ENCODE measurements at regions not wholly inside any gene's neighbourhood (a gene's known extent, or its start where the extent isn't known, plus 50 kb on each side); places are given as distances from the start of the nearest gene placed in this dataset.

DNA sequence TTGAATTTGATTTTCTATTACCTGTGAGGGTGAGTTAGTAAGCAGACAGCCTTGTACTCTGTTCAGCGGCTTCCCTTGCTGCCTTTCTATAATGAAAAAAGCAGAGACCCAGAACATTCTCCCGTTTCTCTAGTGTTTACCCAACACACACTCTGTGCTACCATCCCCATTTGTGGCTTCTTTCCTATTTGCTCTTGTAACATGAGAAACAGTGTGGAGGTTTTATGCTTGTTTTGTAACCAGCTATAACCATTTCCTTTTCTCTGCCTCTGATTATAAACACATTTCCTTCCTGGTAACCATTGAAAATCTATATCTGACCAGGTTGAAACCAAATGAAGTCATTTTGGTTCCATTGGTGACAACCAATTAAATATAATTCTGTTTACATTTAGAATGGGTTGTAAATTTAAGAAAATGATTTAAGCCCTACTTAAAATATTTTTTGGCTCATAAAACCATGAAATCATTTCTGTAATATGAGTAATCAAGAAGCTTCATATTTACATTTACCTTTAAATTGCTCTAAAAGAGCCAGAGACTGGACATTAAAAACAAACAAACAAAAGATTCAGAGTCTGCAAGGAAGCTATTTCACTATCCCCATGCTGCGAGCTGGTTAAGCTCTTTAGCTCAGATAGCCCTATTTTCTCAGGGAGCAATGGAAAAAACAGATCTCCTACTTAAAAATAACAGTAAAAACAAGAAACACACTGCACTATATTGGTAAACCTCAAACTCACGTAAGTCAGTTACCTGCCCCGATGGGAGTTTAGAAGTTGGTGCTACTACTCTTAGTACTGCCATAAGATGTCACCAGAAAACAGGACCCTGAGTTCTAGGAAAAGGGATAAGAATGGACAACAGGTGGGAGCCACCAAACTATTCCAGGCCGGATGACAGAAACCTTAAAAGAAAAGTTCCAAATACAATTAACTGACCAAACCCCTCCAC, 206.5 kb upstream of the EEA1 start:
- Histone ChIP-seq H3K4me3 (ENCODE audit: low read depth, low read length) (no peak overlapping the region), H3K27ac (ENCODE audit: low read depth) (no peak overlapping the region), H3K4me1 (ENCODE audit: insufficient read depth) (no peaks in the 10 kb centered on the region), H3K36me3 (ENCODE audit: insufficient read depth) (no peaks in the 10 kb centered on the region)
- 62% methylated on average over 6 of the region's 6 CpGs for WGBS
- DNase-seq (ENCODE audit: extremely low spot score) = no peak

DNA sequence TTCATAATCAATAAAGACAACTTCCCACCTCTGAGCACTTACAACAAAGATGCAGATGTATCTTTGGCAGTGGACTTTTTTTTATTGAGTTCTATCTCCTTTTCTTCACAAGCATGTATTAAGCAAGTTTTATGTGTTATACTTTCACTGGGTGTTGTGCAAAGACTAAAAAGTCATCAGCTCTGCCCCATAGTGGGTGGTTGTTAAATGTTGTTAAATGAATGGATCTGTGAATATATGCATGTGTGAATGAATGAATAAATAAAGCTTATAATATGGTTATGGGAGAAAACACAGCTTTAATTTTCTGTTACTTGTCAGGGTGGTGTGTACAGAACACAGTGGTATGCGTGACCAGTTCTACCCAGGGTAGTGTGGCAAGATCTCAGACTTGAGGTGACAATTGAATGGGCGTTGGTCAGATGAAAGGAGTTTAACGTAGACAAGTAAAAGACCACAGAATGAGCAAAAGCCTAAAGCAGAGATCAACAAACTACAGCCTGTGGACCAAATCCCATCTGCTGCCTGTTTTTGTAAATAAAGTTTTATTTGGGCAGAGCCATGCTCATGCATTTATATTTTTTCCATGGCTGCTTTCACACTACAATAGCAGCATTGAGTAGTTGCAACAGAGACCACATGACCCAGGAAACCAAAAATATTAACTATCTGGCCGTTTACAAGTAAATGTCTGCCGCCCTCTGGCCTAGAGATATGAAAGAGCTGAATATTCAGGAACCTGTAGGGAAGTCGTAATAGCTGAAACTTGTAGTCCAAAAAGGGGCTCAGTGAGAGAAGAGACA, 207.4 kb upstream of the EEA1 start:
- H3K4me3 ChIP-seq (ENCODE audit: low read depth, low read length) = no peak overlapping the region
- DNase-seq (ENCODE audit: extremely low spot score) = no peak
- H3K4me1 ChIP-seq (ENCODE audit: insufficient read depth) = no peaks in the 10 kb centered on the region
- WGBS = 86% methylated on average over 6 of the region's 6 CpGs
- H3K36me3 ChIP-seq (ENCODE audit: insufficient read depth) = no peaks in the 10 kb centered on the region
- H3K27ac ChIP-seq (ENCODE audit: low read depth) = no peak overlapping the region

GRCh38 chr12:93137656-93138612, 208.8 kb upstream of the EEA1 start:
- Histone ChIP-seq H3K27ac (ENCODE audit: low read depth) (no peak overlapping the region), H3K4me1 (ENCODE audit: insufficient read depth) (no peaks in the 10 kb centered on the region), H3K4me3 (ENCODE audit: low read depth, low read length) (no peak overlapping the region), H3K36me3 (ENCODE audit: insufficient read depth) (no peaks in the 10 kb centered on the region)
- 81% methylated on average over 6 of the region's 6 CpGs for WGBS
- DNase-seq (ENCODE audit: extremely low spot score) = no peak

- no peak for DNase-seq (ENCODE audit: extremely low spot score)
- no peaks in the 10 kb centered on the region for H3K4me1 ChIP-seq (ENCODE audit: insufficient read depth)
- H3K36me3 ChIP-seq (ENCODE audit: insufficient read depth) = no peaks in the 10 kb centered on the region
- no peak overlapping the region for H3K27ac ChIP-seq (ENCODE audit: low read depth)
- WGBS = 89% methylated on average over 1 of the region's 1 CpG
- no peak overlapping the region for H3K4me3 ChIP-seq (ENCODE audit: low read depth, low read length)
Measured at GRCh38 chr12:93139028-93139665, 210.1 kb upstream of the EEA1 start.

DNA sequence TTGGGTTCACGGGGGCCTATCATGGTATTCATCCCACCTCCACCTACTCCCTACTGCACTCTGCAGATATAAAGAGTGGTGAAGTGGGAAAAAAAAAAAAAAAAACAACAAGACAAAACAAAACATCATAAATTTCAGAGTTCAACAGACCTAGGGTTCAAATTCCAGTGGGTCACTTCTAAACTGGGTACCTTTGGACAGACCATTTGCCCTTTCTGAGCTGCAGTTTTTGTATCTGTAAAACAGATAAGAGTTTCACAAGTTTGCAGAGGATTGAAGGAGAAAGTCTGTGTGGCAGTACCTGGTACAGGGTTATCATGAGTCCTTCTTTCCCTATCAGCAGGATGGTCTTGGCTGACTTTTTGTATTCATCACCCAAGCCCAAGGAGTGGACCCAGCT, 211.2 kb upstream of the EEA1 start:
- Histone ChIP-seq H3K4me1 (ENCODE audit: insufficient read depth) (no peaks in the 10 kb centered on the region), H3K36me3 (ENCODE audit: insufficient read depth) (no peaks in the 10 kb centered on the region), H3K4me3 (ENCODE audit: low read depth, low read length) (no peak overlapping the region), H3K27ac (ENCODE audit: low read depth) (no peak overlapping the region)
- WGBS = 96% methylated on average over 1 of the region's 1 CpG
- DNase-seq (ENCODE audit: extremely low spot score) = no peak

DNA sequence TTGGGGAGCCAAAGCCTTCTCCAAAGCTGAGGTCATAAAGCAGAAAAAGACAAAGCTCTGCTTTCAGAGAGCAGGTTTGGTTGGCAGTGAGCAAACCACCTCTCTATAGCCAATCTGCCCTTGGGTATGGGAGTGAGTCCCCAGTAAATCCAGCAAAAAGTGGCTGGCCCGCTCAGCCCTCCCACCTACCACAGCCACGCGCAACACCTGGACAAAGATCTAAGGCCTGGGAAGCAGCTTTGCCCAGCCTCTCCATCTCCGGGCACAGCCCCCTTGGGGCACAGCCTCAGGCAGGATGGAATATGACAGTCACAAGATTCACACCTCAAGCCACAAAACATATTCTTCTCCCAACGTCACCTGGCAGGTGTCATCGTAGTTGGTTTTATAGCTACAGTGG, 211.7 kb upstream of the EEA1 start:
- DNase-seq (ENCODE audit: extremely low spot score) = no peak
- H3K27ac ChIP-seq (ENCODE audit: low read depth) = no peak overlapping the region
- WGBS = 98% methylated on average over 6 of the region's 6 CpGs
- no peaks in the 10 kb centered on the region for H3K36me3 ChIP-seq (ENCODE audit: insufficient read depth)
- no peaks in the 10 kb centered on the region for H3K4me1 ChIP-seq (ENCODE audit: insufficient read depth)
- no peak overlapping the region for H3K4me3 ChIP-seq (ENCODE audit: low read depth, low read length)

- Histone ChIP-seq H3K36me3 (ENCODE audit: insufficient read depth) (no peaks in the 10 kb centered on the region), H3K4me1 (ENCODE audit: insufficient read depth) (no peaks in the 10 kb centered on the region), H3K27ac (ENCODE audit: low read depth) (no peak overlapping the region), H3K4me3 (ENCODE audit: low read depth, low read length) (no peak overlapping the region)
- no peak for DNase-seq (ENCODE audit: extremely low spot score)
- 98% methylated on average over 3 of the region's 3 CpGs for WGBS
Measured at GRCh38 chr12:93142881-93143280, 213.8 kb upstream of the EEA1 start.

DNA sequence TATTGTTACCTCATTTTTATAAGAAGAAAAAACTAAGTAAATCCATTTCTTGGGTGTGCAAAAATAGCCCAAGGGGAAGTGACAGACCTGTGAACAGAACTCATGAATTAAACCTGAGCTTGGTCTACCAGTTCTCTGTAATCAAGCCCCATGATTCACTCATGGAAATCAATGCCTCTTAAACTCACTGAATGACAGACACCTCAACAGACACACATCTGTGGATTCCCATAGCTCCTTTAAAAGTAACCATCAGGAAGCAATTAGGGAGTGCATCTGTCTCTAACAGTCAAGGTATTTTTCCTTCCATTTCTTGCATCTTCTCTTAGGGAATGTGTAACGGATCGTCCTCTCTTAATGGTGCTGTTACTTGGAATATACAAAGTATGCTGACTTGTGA, 215.0 kb upstream of the EEA1 start:
- H3K27ac ChIP-seq (ENCODE audit: low read depth) = no peak overlapping the region
- H3K4me1 ChIP-seq (ENCODE audit: insufficient read depth) = no peaks in the 10 kb centered on the region
- no peaks in the 10 kb centered on the region for H3K36me3 ChIP-seq (ENCODE audit: insufficient read depth)
- no peak overlapping the region for H3K4me3 ChIP-seq (ENCODE audit: low read depth, low read length)
- 66% methylated on average over 2 of the region's 2 CpGs for WGBS
- no peak for DNase-seq (ENCODE audit: extremely low spot score)

- Histone ChIP-seq H3K36me3 (ENCODE audit: insufficient read depth) (no peaks in the 10 kb centered on the region), H3K4me1 (ENCODE audit: insufficient read depth) (no peaks in the 10 kb centered on the region), H3K4me3 (ENCODE audit: low read depth, low read length) (no peak overlapping the region), H3K27ac (ENCODE audit: low read depth) (no peak overlapping the region)
- DNase-seq (ENCODE audit: extremely low spot score) = peak; percentile 45
- 60% methylated on average over 5 of the region's 5 CpGs for WGBS
Measured at GRCh38 chr12:93145086-93145485, 216.0 kb upstream of the EEA1 start.

GRCh38 chr12:93146263-93146939, 217.3 kb upstream of the EEA1 start:
- WGBS = 88% methylated on average over 4 of the region's 4 CpGs
- no peak for DNase-seq (ENCODE audit: extremely low spot score)
- Histone ChIP-seq H3K27ac (ENCODE audit: low read depth) (no peak overlapping the region), H3K4me3 (ENCODE audit: low read depth, low read length) (no peak overlapping the region), H3K36me3 (ENCODE audit: insufficient read depth) (no peaks in the 10 kb centered on the region), H3K4me1 (ENCODE audit: insufficient read depth) (no peaks in the 10 kb centered on the region)

DNA sequence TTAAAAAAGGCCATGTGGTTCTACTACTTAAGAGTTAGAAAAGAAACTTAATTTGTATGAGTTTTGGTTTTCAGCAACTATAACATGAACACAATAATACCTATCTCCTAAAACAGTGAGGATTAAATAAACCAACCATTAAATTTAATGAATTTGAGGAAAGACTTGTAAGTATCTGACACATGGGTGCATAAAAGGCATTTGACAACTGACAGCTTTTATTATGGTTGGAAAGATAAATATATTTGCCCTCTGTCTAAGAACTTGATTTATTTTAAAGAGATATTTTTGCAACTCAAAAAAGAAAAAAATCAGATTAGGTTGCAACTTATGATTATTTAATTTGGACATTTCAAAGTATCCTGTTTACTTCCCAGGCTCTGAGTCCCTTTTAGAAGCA, 217.9 kb upstream of the EEA1 start:
- Histone ChIP-seq H3K4me1 (ENCODE audit: insufficient read depth) (no peaks in the 10 kb centered on the region), H3K4me3 (ENCODE audit: low read depth, low read length) (no peak overlapping the region), H3K27ac (ENCODE audit: low read depth) (no peak overlapping the region), H3K36me3 (ENCODE audit: insufficient read depth) (no peaks in the 10 kb centered on the region)
- DNase-seq (ENCODE audit: extremely low spot score) = no peak

- H3K36me3 ChIP-seq (ENCODE audit: insufficient read depth) = no peaks in the 10 kb centered on the region
- 57% methylated on average over 3 of the region's 3 CpGs for WGBS
- H3K4me1 ChIP-seq (ENCODE audit: insufficient read depth) = no peaks in the 10 kb centered on the region
- no peak for DNase-seq (ENCODE audit: extremely low spot score)
- no peak overlapping the region for H3K27ac ChIP-seq (ENCODE audit: low read depth)
- H3K4me3 ChIP-seq (ENCODE audit: low read depth, low read length) = no peak overlapping the region
Measured at GRCh38 chr12:93148412-93148811, 219.3 kb upstream of the EEA1 start.

Measured in urinary bladder (tissue), 3 donors.